Cardiac muscle cell (in vitro differentiated cells and primary cell): ENCODE measurements at regions not wholly inside any gene's neighbourhood (a gene's known extent, or its start where the extent isn't known, plus 50 kb on each side); places are given as distances from the start of the nearest gene placed in this dataset.
A peak's percentile ranks its signal among the peaks of the same experiment; 100 is the strongest.

ENCODE experiments used
- DNase-seq, 2 donors: peaks; one replicate each; pipeline versions ENCODE4 v3.0.0 to v3.0.0-alpha.2; 2010 to 2017; ENCODE audit warnings: low read depth in 1 of 2, low spot score in 1 of 2
- H3K27ac ChIP-seq: fragments of 200-600 bp; sonication (generic); 2 replicates; pipeline ENCODE4 v1.5.1; 2016
- H3K27me3 ChIP-seq: fragments of 200-600 bp; sonication (generic); 2 replicates; pipeline ENCODE4 v1.6.0; 2016; ENCODE audit warnings: control low read depth
- H3K36me3 ChIP-seq: fragments of 200-600 bp; sonication (generic); 2 replicates; pipeline ENCODE4 v1.5.1; 2016; ENCODE audit warnings: control low read depth
- H3K4me1 ChIP-seq: fragments of 200-600 bp; sonication (generic); 2 replicates; pipeline ENCODE4 v1.8.1; 2017; ENCODE audit warnings: low read depth, mild to moderate bottlenecking, mixed run types
- H3K4me3 ChIP-seq: fragments of 200-600 bp; sonication (generic); 2 replicates; pipeline ENCODE4 v1.5.1; 2016; ENCODE audit warnings: mild to moderate bottlenecking
- H3K9me3 ChIP-seq: fragments of 200-600 bp; sonication (generic); 2 replicates; pipeline ENCODE4 v1.5.1; 2017; ENCODE audit warnings: low read depth, mild to moderate bottlenecking, control low read depth
- CTCF ChIP-seq: IDR thresholded peaks from 2 replicates; pipeline ENCODE4 v1.5.1; 2012; ENCODE audit warnings: low read depth, mild to moderate bottlenecking, low read length

GRCh38 chr11:101401245-101401644, 182.6 kb downstream of the TRPC6 start:
- Histone ChIP-seq H3K27me3 (no peaks in the 10 kb centered on the region), H3K36me3 (no peaks in the 10 kb centered on the region), H3K27ac (no peak overlapping the region), H3K4me3 (no peak overlapping the region), H3K9me3 (no peaks in the 10 kb centered on the region), H3K4me1 (no peaks in the 10 kb centered on the region)
- DNase-seq, result peak in 1 of 2 donors; percentile 26
- no peak for TF ChIP-seq CTCF

GRCh38 chr11:101397979-101398378, 185.8 kb downstream of the TRPC6 start:
- H3K27ac ChIP-seq, result no peak overlapping the region
- H3K4me1 ChIP-seq, result no peaks in the 10 kb centered on the region
- H3K4me3 ChIP-seq, result no peak overlapping the region
- no peaks in the 10 kb centered on the region for H3K27me3 ChIP-seq
- no peak for DNase-seq
- H3K36me3 ChIP-seq, result no peaks in the 10 kb centered on the region
- TF ChIP-seq CTCF, result no peak
- H3K9me3 ChIP-seq, result no peaks in the 10 kb centered on the region

GRCh38 chr11:101390539-101390938, 193.3 kb downstream of the TRPC6 start:
- peak; percentile 3 to 11 for DNase-seq
- no peaks in the 10 kb centered on the region for H3K27me3 ChIP-seq
- no peak overlapping the region for H3K27ac ChIP-seq
- TF ChIP-seq CTCF, result peak; percentile 22
- no peaks in the 10 kb centered on the region for H3K36me3 ChIP-seq
- H3K9me3 ChIP-seq, result no peaks in the 10 kb centered on the region
- H3K4me1 ChIP-seq, result no peaks in the 10 kb centered on the region
- no peak overlapping the region for H3K4me3 ChIP-seq

GRCh38 chr11:101369835-101370234, 214.0 kb downstream of the TRPC6 start:
- no peak for TF ChIP-seq CTCF
- no peak overlapping the region for H3K27ac ChIP-seq
- H3K4me1 ChIP-seq, result no peaks in the 10 kb centered on the region
- no peaks in the 10 kb centered on the region for H3K27me3 ChIP-seq
- no peaks in the 10 kb centered on the region for H3K36me3 ChIP-seq
- no peak overlapping the region for H3K4me3 ChIP-seq
- no peaks in the 10 kb centered on the region for H3K9me3 ChIP-seq
- DNase-seq, result no peak

GRCh38 chr11:101363706-101364275, 220.0 kb downstream of the TRPC6 start:
- DNase-seq, result no peak
- Histone ChIP-seq H3K4me3 (no peak overlapping the region), H3K27ac (no peak overlapping the region), H3K9me3 (no peaks in the 10 kb centered on the region), H3K4me1 (no peaks in the 10 kb centered on the region), H3K36me3 (no peaks in the 10 kb centered on the region), H3K27me3 (no peaks in the 10 kb centered on the region)
- no peak for TF ChIP-seq CTCF

- Histone ChIP-seq H3K36me3 (no peaks in the 10 kb centered on the region), H3K27me3 (no peaks in the 10 kb centered on the region), H3K9me3 (no peaks in the 10 kb centered on the region), H3K4me3 (no peak overlapping the region), H3K27ac (no peak overlapping the region), H3K4me1 (no peaks in the 10 kb centered on the region)
- DNase-seq, result no peak
- no peak for TF ChIP-seq CTCF
These were observed 221.2 kb downstream of the TRPC6 start for GRCh38 chr11:101362643-101363042.
